Muscle of leg (tissue), 3 donors: ENCODE measurements at regions not wholly inside any gene's neighbourhood (a gene's known extent, or its start where the extent isn't known, plus 50 kb on each side); places are given as distances from the start of the nearest gene placed in this dataset.

Experiments
- DNase-seq: peaks from one replicate; pipeline ENCODE4 v3.0.0; 2013
- H3K27ac ChIP-seq: one replicate; pipeline ENCODE4 v1.5.1; 2013; ENCODE audit warnings: mild to moderate bottlenecking, low read length, control low read depth
- H3K27me3 ChIP-seq: one replicate; pipeline ENCODE4 v1.6.1; 2013; ENCODE audit warnings: low read length; ENCODE audit not compliant: control insufficient read depth, insufficient read depth
- H3K36me3 ChIP-seq: one replicate; pipeline ENCODE4 v1.6.1; 2013; ENCODE audit warnings: low read length; ENCODE audit not compliant: control insufficient read depth, insufficient read depth
- H3K4me1 ChIP-seq: one replicate; pipeline ENCODE4 v1.6.1; 2013; ENCODE audit warnings: low read length; ENCODE audit not compliant: control insufficient read depth, insufficient read depth
- H3K4me3 ChIP-seq: one replicate; pipeline ENCODE4 v1.5.1; 2013; ENCODE audit warnings: low read length, control low read depth
- H3K9me3 ChIP-seq: replicated peaks from 2 replicates; pipeline ENCODE4 v1.6.1; 2013; ENCODE audit warnings: low read depth, low read length; ENCODE audit not compliant: control insufficient read depth
- WGBS: methylation state at CpG from one replicate; pipeline ENCODE4 v1.1.5; 2013; ENCODE audit warnings: missing lambda C conversion rate; ENCODE audit not compliant: insufficient coverage; 5-methylcytosine and 5-hydroxymethylcytosine counted together

- no peaks in the 10 kb centered on the region for H3K36me3 ChIP-seq
- WGBS, result no CpG with 5 or more reads among the region's 2 CpGs
- no peaks in the 10 kb centered on the region for H3K4me1 ChIP-seq
- no peak overlapping the region for H3K27ac ChIP-seq
- H3K9me3 ChIP-seq, result no peaks in the 10 kb centered on the region
- no peak for DNase-seq
- H3K27me3 ChIP-seq, result no peaks in the 10 kb centered on the region
- no peak overlapping the region for H3K4me3 ChIP-seq
Measured at GRCh38 chr2:58568901-58569300, 327.8 kb upstream of the FANCL start.

DNA sequence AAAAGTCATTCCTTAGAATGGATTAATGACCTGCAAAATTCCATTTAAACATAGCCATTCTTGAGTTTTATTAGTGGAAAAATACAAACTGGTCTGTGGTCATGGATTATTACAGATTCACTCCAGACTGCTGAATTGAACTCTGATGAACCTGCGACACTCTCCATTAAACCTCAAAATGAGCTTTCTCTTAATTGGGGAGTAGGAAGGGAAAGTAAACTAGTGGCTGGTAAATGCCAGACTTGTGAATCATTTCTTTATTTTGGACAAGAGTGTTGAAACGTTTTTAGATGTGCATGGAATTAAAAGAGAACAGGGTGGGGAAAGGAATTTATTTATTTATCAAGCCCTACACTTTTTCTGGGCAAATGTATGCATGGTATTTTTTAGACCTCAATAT, 321.2 kb upstream of the FANCL start:
- Histone ChIP-seq H3K27me3 (no peaks in the 10 kb centered on the region), H3K4me3 (no peak overlapping the region), H3K4me1 (no peaks in the 10 kb centered on the region), H3K9me3 (no peaks in the 10 kb centered on the region), H3K27ac (no peak overlapping the region), H3K36me3 (no peaks in the 10 kb centered on the region)
- DNase-seq, result no peak
- no CpG with 5 or more reads among the region's 2 CpGs for WGBS

DNA sequence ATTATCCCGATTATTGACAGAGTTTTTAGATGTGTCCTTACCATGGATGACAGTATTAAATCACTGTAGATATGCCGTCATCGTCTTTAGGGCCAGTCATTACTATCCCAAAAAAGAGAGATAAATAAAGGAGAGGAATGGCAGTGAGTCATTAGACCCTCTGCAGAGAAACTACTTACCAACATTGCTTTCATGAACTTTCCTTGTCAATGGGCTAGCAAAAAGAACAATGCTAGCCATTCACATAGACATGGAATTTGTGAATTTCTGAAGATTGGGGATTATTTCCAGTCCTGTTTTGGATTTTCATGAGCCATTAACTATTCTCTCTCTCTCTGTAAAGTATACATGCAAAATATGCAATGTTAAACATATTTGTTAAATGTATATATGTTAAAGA, 319.4 kb upstream of the FANCL start:
- no peaks in the 10 kb centered on the region for H3K4me1 ChIP-seq
- DNase-seq, result no peak
- no peak overlapping the region for H3K4me3 ChIP-seq
- no peaks in the 10 kb centered on the region for H3K9me3 ChIP-seq
- H3K27ac ChIP-seq, result no peak overlapping the region
- no CpG with 5 or more reads among the region's 3 CpGs for WGBS
- H3K27me3 ChIP-seq, result no peaks in the 10 kb centered on the region
- no peaks in the 10 kb centered on the region for H3K36me3 ChIP-seq

- WGBS, result no CpG with 5 or more reads among the region's 4 CpGs
- Histone ChIP-seq H3K27ac (no peak overlapping the region), H3K9me3 (no peaks in the 10 kb centered on the region), H3K4me1 (no peaks in the 10 kb centered on the region), H3K27me3 (no peaks in the 10 kb centered on the region), H3K36me3 (no peaks in the 10 kb centered on the region), H3K4me3 (no peak overlapping the region)
- DNase-seq, result no peak
Measured at GRCh38 chr2:58558881-58559280, 317.8 kb upstream of the FANCL start.

GRCh38 chr2:58557176-58557575, 316.1 kb upstream of the FANCL start:
- Histone ChIP-seq H3K4me3 (no peak overlapping the region), H3K27me3 (no peaks in the 10 kb centered on the region), H3K36me3 (no peaks in the 10 kb centered on the region), H3K9me3 (no peaks in the 10 kb centered on the region), H3K27ac (no peak overlapping the region), H3K4me1 (no peaks in the 10 kb centered on the region)
- WGBS, result 100% methylated on average over 1 of the region's 6 CpGs
- no peak for DNase-seq

GRCh38 chr2:58553937-58554336, 312.8 kb upstream of the FANCL start:
- Histone ChIP-seq H3K4me3 (no peak overlapping the region), H3K27ac (no peak overlapping the region), H3K36me3 (no peaks in the 10 kb centered on the region), H3K9me3 (no peaks in the 10 kb centered on the region), H3K27me3 (no peaks in the 10 kb centered on the region), H3K4me1 (no peaks in the 10 kb centered on the region)
- no CpG with 5 or more reads among the region's 2 CpGs for WGBS
- DNase-seq, result no peak

DNA sequence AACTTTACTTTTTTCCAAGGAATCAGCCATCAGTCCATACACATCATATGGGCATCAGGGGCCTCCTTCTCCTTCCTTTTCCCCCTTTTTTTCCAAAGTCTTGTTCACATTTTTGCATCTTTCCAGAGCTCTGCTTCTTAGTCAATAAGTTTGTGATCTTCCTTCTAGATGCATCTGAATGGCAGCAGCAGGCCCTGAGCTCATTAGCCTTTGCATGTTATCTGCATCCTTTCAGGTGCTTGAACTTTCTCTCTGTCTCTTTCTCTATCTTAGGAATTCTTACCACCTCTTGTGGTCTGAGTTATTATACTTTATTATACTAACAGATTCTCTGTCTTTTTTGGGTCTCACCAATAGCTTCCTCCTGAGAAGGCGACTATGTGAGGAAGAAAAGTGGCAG, 312.4 kb upstream of the FANCL start:
- Histone ChIP-seq H3K27me3 (no peaks in the 10 kb centered on the region), H3K9me3 (no peaks in the 10 kb centered on the region), H3K4me1 (no peaks in the 10 kb centered on the region), H3K36me3 (no peaks in the 10 kb centered on the region), H3K27ac (no peak overlapping the region), H3K4me3 (no peak overlapping the region)
- DNase-seq, result no peak
- no CpG with 5 or more reads among the region's 1 CpG for WGBS

DNA sequence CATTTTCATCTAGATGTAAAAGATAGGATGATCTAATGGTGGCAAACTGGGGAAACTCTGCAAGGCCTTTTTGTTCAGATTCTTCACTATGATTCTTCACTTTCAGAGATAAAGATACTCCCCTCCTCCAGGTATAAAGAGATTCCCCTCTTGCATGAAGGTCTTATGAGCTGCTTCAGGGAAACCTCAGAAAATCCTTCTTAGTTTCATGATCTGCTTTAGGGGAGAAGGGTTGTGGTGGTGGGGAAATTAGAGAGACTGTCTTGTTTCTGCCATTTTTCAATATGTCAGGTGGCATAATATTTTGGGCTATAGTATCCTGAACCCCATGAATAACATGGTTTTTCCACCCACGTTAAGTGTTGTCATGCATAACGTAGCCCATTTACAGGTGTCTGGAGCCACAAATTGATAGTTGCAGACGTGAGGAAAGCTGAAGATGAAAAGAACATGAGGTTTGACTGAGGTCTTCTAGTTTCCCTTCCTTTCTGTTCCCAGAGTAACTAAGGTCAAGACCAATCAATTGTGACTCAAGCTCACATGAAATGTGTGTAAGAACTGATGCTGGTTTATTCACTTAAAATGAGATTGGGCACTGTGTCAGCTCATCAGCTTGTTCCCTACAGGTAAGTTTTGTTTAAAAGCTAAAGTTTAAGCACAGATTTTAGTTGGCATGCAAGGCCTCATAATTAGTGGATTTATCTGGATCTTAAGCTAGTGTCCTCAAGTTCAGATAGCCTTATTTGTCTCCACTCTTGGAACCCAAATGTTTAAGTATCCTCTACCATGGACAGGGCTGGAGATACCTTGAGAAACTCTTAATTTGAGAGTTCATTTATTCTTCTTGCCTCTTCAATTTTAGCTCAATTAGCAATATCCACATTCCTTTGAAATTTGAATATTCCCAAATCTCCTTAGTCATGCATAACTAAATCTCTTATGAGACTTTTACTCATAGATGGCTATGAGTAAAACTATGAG, 304.5 kb upstream of the FANCL start:
- Histone ChIP-seq H3K9me3 (no peaks in the 10 kb centered on the region), H3K27ac (no peak overlapping the region), H3K4me3 (no peak overlapping the region), H3K27me3 (no peaks in the 10 kb centered on the region), H3K36me3 (no peaks in the 10 kb centered on the region), H3K4me1 (no peaks in the 10 kb centered on the region)
- no CpG with 5 or more reads among the region's 3 CpGs for WGBS
- DNase-seq, result no peak

GRCh38 chr2:58543442-58543841, 302.3 kb upstream of the FANCL start:
- 80% methylated on average over 2 of the region's 3 CpGs for WGBS
- no peak for DNase-seq
- H3K27ac ChIP-seq, result no peak overlapping the region
- H3K27me3 ChIP-seq, result no peaks in the 10 kb centered on the region
- H3K9me3 ChIP-seq, result no peaks in the 10 kb centered on the region
- no peaks in the 10 kb centered on the region for H3K4me1 ChIP-seq
- H3K36me3 ChIP-seq, result no peaks in the 10 kb centered on the region
- H3K4me3 ChIP-seq, result no peak overlapping the region

DNA sequence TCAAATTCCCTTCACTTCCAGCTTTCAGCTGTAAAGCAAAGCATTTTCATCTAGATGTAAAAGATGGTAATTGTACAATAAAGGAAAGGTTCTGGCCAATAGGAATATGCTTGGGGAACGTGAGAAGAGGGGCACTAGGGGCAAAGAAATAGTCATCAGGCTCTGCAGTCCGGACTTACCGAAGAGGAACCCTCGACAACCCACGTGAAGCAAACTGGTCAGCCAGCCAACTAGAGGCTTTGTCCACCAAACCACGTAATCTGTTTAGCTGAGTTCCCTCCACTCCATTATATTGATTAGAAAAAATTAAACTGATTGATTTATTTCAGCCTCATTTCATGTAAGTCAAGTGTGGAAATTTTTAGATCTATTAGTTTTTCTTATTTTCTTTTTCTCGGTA, 300.4 kb upstream of the FANCL start:
- no peaks in the 10 kb centered on the region for H3K4me1 ChIP-seq
- H3K36me3 ChIP-seq, result no peaks in the 10 kb centered on the region
- H3K9me3 ChIP-seq, result no peaks in the 10 kb centered on the region
- no peak overlapping the region for H3K4me3 ChIP-seq
- no peak overlapping the region for H3K27ac ChIP-seq
- no peak for DNase-seq
- WGBS, result 0% methylated on average over 1 of the region's 7 CpGs
- H3K27me3 ChIP-seq, result no peaks in the 10 kb centered on the region
